ENCODE measurements at regions not wholly inside any gene's neighbourhood (a gene's known extent, or its start where the extent isn't known, plus 50 kb on each side); places are given as distances from the start of the nearest gene placed in this dataset.

DNA sequence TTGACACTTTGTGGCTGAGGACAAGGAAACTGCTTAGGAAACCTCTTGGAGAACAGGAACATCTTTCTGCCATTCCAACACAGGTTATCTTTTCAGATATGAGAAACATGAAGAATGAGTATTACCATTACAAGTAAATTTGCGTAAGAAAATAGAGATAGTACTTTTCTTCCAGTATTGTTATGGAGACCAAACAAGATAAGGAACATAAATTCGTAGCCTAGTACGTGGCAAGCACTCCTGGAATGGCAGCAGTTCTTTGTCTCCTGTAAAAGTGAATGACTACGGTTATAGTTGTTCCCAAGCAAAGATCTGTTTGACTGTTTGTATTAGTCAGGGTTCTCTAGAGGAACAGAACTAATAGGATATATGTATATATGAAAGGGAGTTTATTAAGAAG lies 843.1 kb downstream of the STIM2 start:
- no peak overlapping the region for H3K9ac ChIP-seq (ENCODE audit: control insufficient read depth, insufficient read depth, low read length)
- no peaks in the 10 kb centered on the region for H3K27me3 ChIP-seq (replicated peaks in 1 of 2; ENCODE audit: control insufficient read depth in 2 of 2, insufficient read depth in 2 of 2, low read length in 1 of 2)
- no peaks in the 10 kb centered on the region for H3K36me3 ChIP-seq (ENCODE audit: control insufficient read depth in 2 of 2, insufficient read depth in 2 of 2, low read length in 1 of 2)
- ATAC-seq (no peak), DNase-seq (ENCODE audit: low read depth, low spot score) (no peak), FAIRE-seq (no peak)
- no peak overlapping the region for H3K4me3 ChIP-seq
- H3K4me1 ChIP-seq (ENCODE audit: control insufficient read depth, insufficient read depth, low read length), result no peaks in the 10 kb centered on the region
- no peaks in the 10 kb centered on the region for H3K79me2 ChIP-seq (ENCODE audit: control insufficient read depth, insufficient read depth, low read length)
- ChIA-PET SMC1A (ENCODE audit: uncharacterized antibody, unreplicated experiment) (interaction anchor here (1.0 to 2.7 kb wide), 6 partner anchors 11 to 522 kb away, joined by 3 to 15 read pairs (median 5); no protein-coding TSS in a partner anchor), CTCF (interaction anchor here (1.0 to 4.6 kb wide), 5 partner anchors 9 to 124 kb away, joined by 4 to 37 read pairs (median 6); no protein-coding TSS in a partner anchor), POLR2A (no interaction called here), RAD21 (ENCODE audit: unreplicated experiment) (interaction anchor here (0.6 to 1.2 kb wide), 3 partner anchors 9 to 49 kb away, joined by 3 read pairs; no protein-coding TSS in a partner anchor)
- intact Hi-C loops (cut with micrococcal nuclease; ENCODE audit: unreplicated experiment), result no loop called here
- no TSS peak for BruUV-seq (replicated peaks)
- no peaks in the 10 kb centered on the region for H3K9me3 ChIP-seq (replicated peaks; ENCODE audit: control insufficient read depth, insufficient read depth, low read length)
- no peak overlapping the region for H3K4me2 ChIP-seq (ENCODE audit: control insufficient read depth, insufficient read depth)
- in situ Hi-C loops (cut with MboI), result no loop called here
- H3K27ac ChIP-seq (ENCODE audit: control insufficient read depth, insufficient read depth), result no peak overlapping the region
- no peaks in the 10 kb centered on the region for H4K20me1 ChIP-seq (ENCODE audit: control insufficient read depth, insufficient read depth)
- 22% methylated on average over 4 of the region's 4 CpGs for WGBS (ENCODE audit: insufficient coverage, insufficient replicate concordance, low lambda C conversion rate, missing lambda C conversion rate)
- no peak overlapping the region for H2AFZ ChIP-seq (ENCODE audit: control insufficient read depth, low read depth, low read length)
- TF ChIP-seq, protein P1, sequence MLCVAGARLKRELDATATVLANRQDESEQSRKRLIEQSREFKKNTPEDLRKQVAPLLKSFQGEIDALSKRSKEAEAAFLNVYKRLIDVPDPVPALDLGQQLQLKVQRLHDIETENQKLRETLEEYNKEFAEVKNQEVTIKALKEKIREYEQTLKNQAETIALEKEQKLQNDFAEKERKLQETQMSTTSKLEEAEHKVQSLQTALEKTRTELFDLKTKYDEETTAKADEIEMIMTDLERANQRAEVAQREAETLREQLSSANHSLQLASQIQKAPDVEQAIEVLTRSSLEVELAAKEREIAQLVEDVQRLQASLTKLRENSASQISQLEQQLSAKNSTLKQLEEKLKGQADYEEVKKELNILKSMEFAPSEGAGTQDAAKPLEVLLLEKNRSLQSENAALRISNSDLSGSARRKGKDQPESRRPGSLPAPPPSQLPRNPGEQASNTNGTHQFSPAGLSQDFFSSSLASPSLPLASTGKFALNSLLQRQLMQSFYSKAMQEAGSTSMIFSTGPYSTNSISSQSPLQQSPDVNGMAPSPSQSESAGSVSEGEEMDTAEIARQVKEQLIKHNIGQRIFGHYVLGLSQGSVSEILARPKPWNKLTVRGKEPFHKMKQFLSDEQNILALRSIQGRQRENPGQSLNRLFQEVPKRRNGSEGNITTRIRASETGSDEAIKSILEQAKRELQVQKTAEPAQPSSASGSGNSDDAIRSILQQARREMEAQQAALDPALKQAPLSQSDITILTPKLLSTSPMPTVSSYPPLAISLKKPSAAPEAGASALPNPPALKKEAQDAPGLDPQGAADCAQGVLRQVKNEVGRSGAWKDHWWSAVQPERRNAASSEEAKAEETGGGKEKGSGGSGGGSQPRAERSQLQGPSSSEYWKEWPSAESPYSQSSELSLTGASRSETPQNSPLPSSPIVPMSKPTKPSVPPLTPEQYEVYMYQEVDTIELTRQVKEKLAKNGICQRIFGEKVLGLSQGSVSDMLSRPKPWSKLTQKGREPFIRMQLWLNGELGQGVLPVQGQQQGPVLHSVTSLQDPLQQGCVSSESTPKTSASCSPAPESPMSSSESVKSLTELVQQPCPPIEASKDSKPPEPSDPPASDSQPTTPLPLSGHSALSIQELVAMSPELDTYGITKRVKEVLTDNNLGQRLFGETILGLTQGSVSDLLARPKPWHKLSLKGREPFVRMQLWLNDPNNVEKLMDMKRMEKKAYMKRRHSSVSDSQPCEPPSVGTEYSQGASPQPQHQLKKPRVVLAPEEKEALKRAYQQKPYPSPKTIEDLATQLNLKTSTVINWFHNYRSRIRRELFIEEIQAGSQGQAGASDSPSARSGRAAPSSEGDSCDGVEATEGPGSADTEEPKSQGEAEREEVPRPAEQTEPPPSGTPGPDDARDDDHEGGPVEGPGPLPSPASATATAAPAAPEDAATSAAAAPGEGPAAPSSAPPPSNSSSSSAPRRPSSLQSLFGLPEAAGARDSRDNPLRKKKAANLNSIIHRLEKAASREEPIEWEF (IDR thresholded peaks at IDR 0.05; ENCODE audit: insufficient replicate concordance, low read depth, low read length), result no peak
- TF ChIP-seq PML (IDR thresholded peaks at IDR 0.05; ENCODE audit: low read length), result no peak
- TF ChIP-seq NR2F1 (conservative IDR thresholded peaks at IDR 0.05), result no peak
- TF ChIP-seq, protein P2, sequence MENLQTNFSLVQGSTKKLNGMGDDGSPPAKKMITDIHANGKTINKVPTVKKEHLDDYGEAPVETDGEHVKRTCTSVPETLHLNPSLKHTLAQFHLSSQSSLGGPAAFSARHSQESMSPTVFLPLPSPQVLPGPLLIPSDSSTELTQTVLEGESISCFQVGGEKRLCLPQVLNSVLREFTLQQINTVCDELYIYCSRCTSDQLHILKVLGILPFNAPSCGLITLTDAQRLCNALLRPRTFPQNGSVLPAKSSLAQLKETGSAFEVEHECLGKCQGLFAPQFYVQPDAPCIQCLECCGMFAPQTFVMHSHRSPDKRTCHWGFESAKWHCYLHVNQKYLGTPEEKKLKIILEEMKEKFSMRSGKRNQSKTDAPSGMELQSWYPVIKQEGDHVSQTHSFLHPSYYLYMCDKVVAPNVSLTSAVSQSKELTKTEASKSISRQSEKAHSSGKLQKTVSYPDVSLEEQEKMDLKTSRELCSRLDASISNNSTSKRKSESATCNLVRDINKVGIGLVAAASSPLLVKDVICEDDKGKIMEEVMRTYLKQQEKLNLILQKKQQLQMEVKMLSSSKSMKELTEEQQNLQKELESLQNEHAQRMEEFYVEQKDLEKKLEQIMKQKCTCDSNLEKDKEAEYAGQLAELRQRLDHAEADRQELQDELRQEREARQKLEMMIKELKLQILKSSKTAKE (IDR thresholded peaks at IDR 0.05; ENCODE audit: low read depth, poor library complexity, severe bottlenecking), result no peak
- no peak for TF ChIP-seq LARP7 (IDR thresholded peaks at IDR 0.05)
- TF ChIP-seq CHD1 (IDR thresholded peaks at IDR 0.05; ENCODE audit: low read depth, low read length), result no peak
- TF ChIP-seq SMC3 (IDR thresholded peaks at IDR 0.05; ENCODE audit: borderline replicate concordance, low read length), result no peak
- TF ChIP-seq TCF3 (IDR thresholded peaks at IDR 0.05; ENCODE audit: borderline replicate concordance, insufficient read depth, low read depth, low read length), result no peak
- TF ChIP-seq MTA2 (IDR thresholded peaks at IDR 0.05; ENCODE audit: low read depth), result no peak
- TF ChIP-seq, protein P3, sequence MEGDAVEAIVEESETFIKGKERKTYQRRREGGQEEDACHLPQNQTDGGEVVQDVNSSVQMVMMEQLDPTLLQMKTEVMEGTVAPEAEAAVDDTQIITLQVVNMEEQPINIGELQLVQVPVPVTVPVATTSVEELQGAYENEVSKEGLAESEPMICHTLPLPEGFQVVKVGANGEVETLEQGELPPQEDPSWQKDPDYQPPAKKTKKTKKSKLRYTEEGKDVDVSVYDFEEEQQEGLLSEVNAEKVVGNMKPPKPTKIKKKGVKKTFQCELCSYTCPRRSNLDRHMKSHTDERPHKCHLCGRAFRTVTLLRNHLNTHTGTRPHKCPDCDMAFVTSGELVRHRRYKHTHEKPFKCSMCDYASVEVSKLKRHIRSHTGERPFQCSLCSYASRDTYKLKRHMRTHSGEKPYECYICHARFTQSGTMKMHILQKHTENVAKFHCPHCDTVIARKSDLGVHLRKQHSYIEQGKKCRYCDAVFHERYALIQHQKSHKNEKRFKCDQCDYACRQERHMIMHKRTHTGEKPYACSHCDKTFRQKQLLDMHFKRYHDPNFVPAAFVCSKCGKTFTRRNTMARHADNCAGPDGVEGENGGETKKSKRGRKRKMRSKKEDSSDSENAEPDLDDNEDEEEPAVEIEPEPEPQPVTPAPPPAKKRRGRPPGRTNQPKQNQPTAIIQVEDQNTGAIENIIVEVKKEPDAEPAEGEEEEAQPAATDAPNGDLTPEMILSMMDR (IDR thresholded peaks at IDR 0.05 in 2 of 3, conservative IDR thresholded peaks at IDR 0.05 in 1 of 3; ENCODE audit: control insufficient read depth in 2 of 3, extremely low read depth in 1 of 3, insufficient read depth in 1 of 3, low read depth in 3 of 3, low read length in 3 of 3), result no peak
- TF ChIP-seq, protein P4, sequence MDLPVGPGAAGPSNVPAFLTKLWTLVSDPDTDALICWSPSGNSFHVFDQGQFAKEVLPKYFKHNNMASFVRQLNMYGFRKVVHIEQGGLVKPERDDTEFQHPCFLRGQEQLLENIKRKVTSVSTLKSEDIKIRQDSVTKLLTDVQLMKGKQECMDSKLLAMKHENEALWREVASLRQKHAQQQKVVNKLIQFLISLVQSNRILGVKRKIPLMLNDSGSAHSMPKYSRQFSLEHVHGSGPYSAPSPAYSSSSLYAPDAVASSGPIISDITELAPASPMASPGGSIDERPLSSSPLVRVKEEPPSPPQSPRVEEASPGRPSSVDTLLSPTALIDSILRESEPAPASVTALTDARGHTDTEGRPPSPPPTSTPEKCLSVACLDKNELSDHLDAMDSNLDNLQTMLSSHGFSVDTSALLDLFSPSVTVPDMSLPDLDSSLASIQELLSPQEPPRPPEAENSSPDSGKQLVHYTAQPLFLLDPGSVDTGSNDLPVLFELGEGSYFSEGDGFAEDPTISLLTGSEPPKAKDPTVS (IDR thresholded peaks at IDR 0.05; ENCODE audit: low read depth, low read length), result no peak
- no peak for TF ChIP-seq SP1 (IDR thresholded peaks at IDR 0.05; ENCODE audit: low read depth, low read length)
- no peak for TF ChIP-seq ZNF24 (IDR thresholded peaks at IDR 0.05)
- TF ChIP-seq MYC (IDR thresholded peaks at IDR 0.05; ENCODE audit: insufficient read depth, insufficient read length, insufficient replicate concordance, low read length, severe bottlenecking), result no peak

Measured in GM12878 (cell line).